ENCODE measurements at regions not wholly inside any gene's neighbourhood (a gene's known extent, or its start where the extent isn't known, plus 50 kb on each side); places are given as distances from the start of the nearest gene placed in this dataset.
A peak's percentile ranks its signal among the peaks of the same experiment; 100 is the strongest.

- TF ChIP-seq FOXP2 (optimal IDR thresholded peaks at IDR 0.05; ENCODE audit: control extremely low read depth, extremely low read length, insufficient read depth) (no peak), POLR2AphosphoS5 (IDR thresholded peaks at IDR 0.05; ENCODE audit: borderline replicate concordance, low read depth, low read length) (no peak), EZH2 (IDR thresholded peaks at IDR 0.05) (no peak)
- Histone ChIP-seq H3K36me3 (ENCODE audit: insufficient read depth, low read length) (no peaks in the 10 kb centered on the region), H3K9me3 (ENCODE audit: low read depth, low read length) (no peaks in the 10 kb centered on the region), H3K9ac (ENCODE audit: insufficient read length) (peak overlapping the region; percentile 16), H3K4me3 (peak overlapping the region; percentile 20), H3K27ac (peak overlapping the region; percentile 83)
- DNase-seq (ENCODE audit: low read depth, low spot score): peak; percentile 55
Observed at GRCh38 chr14:22194664-22195063, 394.4 kb downstream of the DAD1 start.

- DNase-seq (ENCODE audit: low read depth, low spot score): no peak
- Histone ChIP-seq H3K9ac (ENCODE audit: insufficient read length) (no peak overlapping the region), H3K9me3 (ENCODE audit: low read depth, low read length) (no peaks in the 10 kb centered on the region)
Observed at GRCh38 chr14:22190411-22191191, 398.4 kb downstream of the DAD1 start.

GRCh38 chr14:22189881-22190280 is 399.1 kb downstream of the DAD1 start:
- Histone ChIP-seq H3K36me3 (ENCODE audit: insufficient read depth, low read length) (no peaks in the 10 kb centered on the region), H3K4me3 (no peak overlapping the region), H3K27ac (no peak overlapping the region), H3K9ac (ENCODE audit: insufficient read length) (no peak overlapping the region), H3K9me3 (ENCODE audit: low read depth, low read length) (no peaks in the 10 kb centered on the region)
- TF ChIP-seq POLR2AphosphoS5 (IDR thresholded peaks at IDR 0.05; ENCODE audit: borderline replicate concordance, low read depth, low read length): no peak
- TF ChIP-seq FOXP2 (optimal IDR thresholded peaks at IDR 0.05; ENCODE audit: control extremely low read depth, extremely low read length, insufficient read depth): no peak
- TF ChIP-seq EZH2 (IDR thresholded peaks at IDR 0.05): no peak
- DNase-seq (ENCODE audit: low read depth, low spot score): no peak

More at GRCh38 chr14:22190411-22191191, 398.4 kb downstream of the DAD1 start:
- no peak overlapping the region for H3K4me3 ChIP-seq
- H3K27ac ChIP-seq: no peak overlapping the region
- TF ChIP-seq POLR2AphosphoS5 (IDR thresholded peaks at IDR 0.05; ENCODE audit: borderline replicate concordance, low read depth, low read length) (no peak), FOXP2 (optimal IDR thresholded peaks at IDR 0.05; ENCODE audit: control extremely low read depth, extremely low read length, insufficient read depth) (no peak), EZH2 (IDR thresholded peaks at IDR 0.05) (no peak)
- no peaks in the 10 kb centered on the region for H3K36me3 ChIP-seq (ENCODE audit: insufficient read depth, low read length)

GRCh38 chr14:22188318-22188717 is 400.7 kb downstream of the DAD1 start:
- TF ChIP-seq POLR2AphosphoS5 (IDR thresholded peaks at IDR 0.05; ENCODE audit: borderline replicate concordance, low read depth, low read length) (no peak), FOXP2 (optimal IDR thresholded peaks at IDR 0.05; ENCODE audit: control extremely low read depth, extremely low read length, insufficient read depth) (no peak), EZH2 (IDR thresholded peaks at IDR 0.05) (no peak)
- Histone ChIP-seq H3K36me3 (ENCODE audit: insufficient read depth, low read length) (no peaks in the 10 kb centered on the region), H3K27ac (no peak overlapping the region), H3K4me3 (no peak overlapping the region), H3K9ac (ENCODE audit: insufficient read length) (no peak overlapping the region), H3K9me3 (ENCODE audit: low read depth, low read length) (no peaks in the 10 kb centered on the region)
- DNase-seq (ENCODE audit: low read depth, low spot score): no peak

GRCh38 chr14:22185789-22186188 is 403.2 kb downstream of the DAD1 start:
- no peak for DNase-seq (ENCODE audit: low read depth, low spot score)
- Histone ChIP-seq H3K9me3 (ENCODE audit: low read depth, low read length) (no peaks in the 10 kb centered on the region), H3K27ac (no peak overlapping the region), H3K9ac (ENCODE audit: insufficient read length) (no peak overlapping the region), H3K4me3 (no peak overlapping the region), H3K36me3 (ENCODE audit: insufficient read depth, low read length) (no peaks in the 10 kb centered on the region)
- TF ChIP-seq POLR2AphosphoS5 (IDR thresholded peaks at IDR 0.05; ENCODE audit: borderline replicate concordance, low read depth, low read length) (no peak), FOXP2 (optimal IDR thresholded peaks at IDR 0.05; ENCODE audit: control extremely low read depth, extremely low read length, insufficient read depth) (no peak), EZH2 (IDR thresholded peaks at IDR 0.05) (no peak)

- TF ChIP-seq EZH2 (IDR thresholded peaks at IDR 0.05): no peak
- no peak for TF ChIP-seq POLR2AphosphoS5 (IDR thresholded peaks at IDR 0.05; ENCODE audit: borderline replicate concordance, low read depth, low read length)
- TF ChIP-seq FOXP2 (optimal IDR thresholded peaks at IDR 0.05; ENCODE audit: control extremely low read depth, extremely low read length, insufficient read depth): no peak
- DNase-seq (ENCODE audit: low read depth, low spot score): no peak
- Histone ChIP-seq H3K27ac (no peak overlapping the region), H3K36me3 (ENCODE audit: insufficient read depth, low read length) (no peaks in the 10 kb centered on the region), H3K9me3 (ENCODE audit: low read depth, low read length) (no peaks in the 10 kb centered on the region), H3K4me3 (no peak overlapping the region), H3K9ac (ENCODE audit: insufficient read length) (no peak overlapping the region)
Observed at GRCh38 chr14:22185191-22185590, 403.8 kb downstream of the DAD1 start.

- no peaks in the 10 kb centered on the region for H3K9me3 ChIP-seq (ENCODE audit: low read depth, low read length)
- H3K4me3 ChIP-seq: no peak overlapping the region
- TF ChIP-seq POLR2AphosphoS5 (IDR thresholded peaks at IDR 0.05; ENCODE audit: borderline replicate concordance, low read depth, low read length): no peak
- TF ChIP-seq FOXP2 (optimal IDR thresholded peaks at IDR 0.05; ENCODE audit: control extremely low read depth, extremely low read length, insufficient read depth): no peak
- TF ChIP-seq EZH2 (IDR thresholded peaks at IDR 0.05): no peak
- H3K27ac ChIP-seq: no peak overlapping the region
- H3K36me3 ChIP-seq (ENCODE audit: insufficient read depth, low read length): no peaks in the 10 kb centered on the region
- no peak overlapping the region for H3K9ac ChIP-seq (ENCODE audit: insufficient read length)
- no peak for DNase-seq (ENCODE audit: low read depth, low spot score)
Observed at GRCh38 chr14:22184830-22185168, 404.2 kb downstream of the DAD1 start.

GRCh38 chr14:22184157-22184829 is 404.7 kb downstream of the DAD1 start:
- H3K9me3 ChIP-seq (ENCODE audit: low read depth, low read length): no peaks in the 10 kb centered on the region
- DNase-seq (ENCODE audit: low read depth, low spot score): no peak
- TF ChIP-seq EZH2 (IDR thresholded peaks at IDR 0.05) (no peak), POLR2AphosphoS5 (IDR thresholded peaks at IDR 0.05; ENCODE audit: borderline replicate concordance, low read depth, low read length) (no peak), FOXP2 (optimal IDR thresholded peaks at IDR 0.05; ENCODE audit: control extremely low read depth, extremely low read length, insufficient read depth) (no peak)
- H3K9ac ChIP-seq (ENCODE audit: insufficient read length): no peak overlapping the region
- no peak overlapping the region for H3K27ac ChIP-seq
- H3K4me3 ChIP-seq: no peak overlapping the region
- no peaks in the 10 kb centered on the region for H3K36me3 ChIP-seq (ENCODE audit: insufficient read depth, low read length)

Data from SK-N-MC (cell line).